Loucy (cell line): ENCODE measurements at regions not wholly inside any gene's neighbourhood (a gene's known extent, or its start where the extent isn't known, plus 50 kb on each side); places are given as distances from the start of the nearest gene placed in this dataset.

ENCODE experiments used
- H2AFZ ChIP-seq: fragments of 200-600 bp; sonication (generic); 2 replicates; pipeline ENCODE4 v1.6.0; 2016; ENCODE audit warnings: antibody characterized with exemption, mild to moderate bottlenecking, low read length, moderate library complexity
- H3F3A ChIP-seq: fragments of 200-600 bp; 2 replicates; pipeline ENCODE4 v1.6.0; 2016; ENCODE audit warnings: antibody characterized with exemption, low read depth, mild to moderate bottlenecking
- H3K27me3 ChIP-seq: fragments of 200-600 bp; sonication (generic); 2 replicates; pipeline ENCODE4 v1.6.1; 2014; ENCODE audit warnings: low read length, mild to moderate bottlenecking; ENCODE audit not compliant: insufficient read depth, poor library complexity, severe bottlenecking
- H3K36me3 ChIP-seq: fragments of 200-600 bp; sonication (generic); 2 replicates; pipeline ENCODE4 v1.6.1; 2016; ENCODE audit warnings: low read length; ENCODE audit not compliant: insufficient read depth
- H3K4me1 ChIP-seq: fragments of 200-600 bp; sonication (generic); 2 replicates; pipeline ENCODE4 v1.5.1; 2014; ENCODE audit warnings: low read length, mild to moderate bottlenecking; ENCODE audit not compliant: insufficient read depth, poor library complexity, severe bottlenecking
- H3K4me2 ChIP-seq: fragments of 200-600 bp; sonication (generic); 2 replicates; pipeline ENCODE4 v1.6.0; 2014; ENCODE audit warnings: antibody characterized with exemption, low read length, low read depth, mild to moderate bottlenecking; ENCODE audit not compliant: poor library complexity, severe bottlenecking
- H3K4me3 ChIP-seq: fragments of 200-600 bp; sonication (generic); 2 replicates; pipeline ENCODE4 v1.5.1; 2014; ENCODE audit warnings: low read length, mild to moderate bottlenecking, mixed read lengths; ENCODE audit not compliant: poor library complexity, severe bottlenecking
- H3K79me2 ChIP-seq: fragments of 200-600 bp; sonication (generic); 2 replicates; pipeline ENCODE4 v1.6.1; 2014; ENCODE audit warnings: low read length; ENCODE audit not compliant: insufficient read depth
- H3K9ac ChIP-seq: fragments of 200-600 bp; sonication (generic); 2 replicates; pipeline ENCODE4 v1.6.0; 2014; ENCODE audit warnings: mild to moderate bottlenecking, low read depth, low read length, moderate library complexity; ENCODE audit not compliant: poor library complexity, severe bottlenecking
- H3K9me2 ChIP-seq: fragments of 200-600 bp; sonication (generic); replicated peaks from 2 replicates; pipeline ENCODE4 v1.6.1; 2016; ENCODE audit warnings: low read depth, low read length, mixed read lengths
- H3K9me3 ChIP-seq: fragments of 200-600 bp; sonication (generic); 2 replicates; pipeline ENCODE4 v1.6.1; 2014; ENCODE audit warnings: mild to moderate bottlenecking, antibody characterized with exemption, low read length, low read depth; ENCODE audit not compliant: insufficient read depth
- H4K20me1 ChIP-seq: fragments of 200-600 bp; sonication (generic); 2 replicates; pipeline ENCODE4 v1.6.0; 2014; ENCODE audit warnings: antibody characterized with exemption, low read length, mild to moderate bottlenecking; ENCODE audit not compliant: insufficient read depth, poor library complexity, severe bottlenecking
- CTCF ChIP-seq: fragments of 200-600 bp; sonication (generic); conservative IDR thresholded peaks from 2 replicates; pipeline ENCODE4 v1.5.1; 2014; ENCODE audit warnings: mild to moderate bottlenecking, antibody characterized with exemption, low read length
- EZH2phosphoT487 ChIP-seq: fragments of 200-600 bp; IDR thresholded peaks from 2 replicates; pipeline ENCODE4 v1.6.1; 2018; ENCODE audit warnings: antibody characterized with exemption, mild to moderate bottlenecking, moderate library complexity, borderline replicate concordance

- no peaks in the 10 kb centered on the region for H3K27me3 ChIP-seq
- no peaks in the 10 kb centered on the region for H4K20me1 ChIP-seq
- H3K36me3 ChIP-seq: no peaks in the 10 kb centered on the region
- no peaks in the 10 kb centered on the region for H3K9me3 ChIP-seq
- no peak for TF ChIP-seq EZH2phosphoT487
- TF ChIP-seq CTCF: no peak
- no peaks in the 10 kb centered on the region for H3F3A ChIP-seq
- no peaks in the 10 kb centered on the region for H3K4me1 ChIP-seq
- H3K4me3 ChIP-seq: no peak overlapping the region
- no peak overlapping the region for H3K9ac ChIP-seq
- no peaks in the 10 kb centered on the region for H3K9me2 ChIP-seq
- no peak overlapping the region for H2AFZ ChIP-seq
- no peak overlapping the region for H3K4me2 ChIP-seq
- no peaks in the 10 kb centered on the region for H3K79me2 ChIP-seq
Measured at GRCh38 chr13:29943273-29943672, 92.9 kb upstream of the UBL3 start.

- H3K9ac ChIP-seq: no peak overlapping the region
- H3K79me2 ChIP-seq: no peaks in the 10 kb centered on the region
- H3K9me3 ChIP-seq: no peaks in the 10 kb centered on the region
- H3K4me1 ChIP-seq: peaks cover 5% of the 10 kb centered on the region
- H2AFZ ChIP-seq: no peak overlapping the region
- H3K4me3 ChIP-seq: no peak overlapping the region
- H3F3A ChIP-seq: no peaks in the 10 kb centered on the region
- no peaks in the 10 kb centered on the region for H3K27me3 ChIP-seq
- no peaks in the 10 kb centered on the region for H3K9me2 ChIP-seq
- no peak overlapping the region for H3K4me2 ChIP-seq
- no peak for TF ChIP-seq CTCF
- no peak for TF ChIP-seq EZH2phosphoT487
- H3K36me3 ChIP-seq: no peaks in the 10 kb centered on the region
- H4K20me1 ChIP-seq: no peaks in the 10 kb centered on the region
Measured at GRCh38 chr13:29940715-29941114, 90.3 kb upstream of the UBL3 start.

GRCh38 chr13:29939158-29939557 is 88.7 kb upstream of the UBL3 start:
- Histone ChIP-seq H4K20me1 (no peaks in the 10 kb centered on the region), H3K4me1 (peaks cover 7% of the 10 kb centered on the region), H3K27me3 (no peaks in the 10 kb centered on the region), H3K9me2 (no peaks in the 10 kb centered on the region), H3F3A (no peaks in the 10 kb centered on the region), H2AFZ (no peak overlapping the region), H3K4me3 (no peak overlapping the region), H3K79me2 (no peaks in the 10 kb centered on the region), H3K9ac (no peak overlapping the region), H3K9me3 (no peaks in the 10 kb centered on the region), H3K36me3 (no peaks in the 10 kb centered on the region), H3K4me2 (no peak overlapping the region)
- no peak for TF ChIP-seq CTCF
- no peak for TF ChIP-seq EZH2phosphoT487
